ENCODE measurements at regions not wholly inside any gene's neighbourhood (a gene's known extent, or its start where the extent isn't known, plus 50 kb on each side); places are given as distances from the start of the nearest gene placed in this dataset.
A peak's percentile ranks its signal among the peaks of the same experiment; 100 is the strongest.

GRCh38 chr14:53523226-53523625 lies 370.1 kb upstream of the DDHD1 start:
- no peak for TF ChIP-seq CTCF (IDR thresholded peaks at IDR 0.05)
- intact Hi-C loops (cut with DNase I): no loop called here
- H3K9me3 ChIP-seq: no peaks in the 10 kb centered on the region
- no peak for DNase-seq
- no peak overlapping the region for H3K27ac ChIP-seq
- no peaks in the 10 kb centered on the region for H3K4me1 ChIP-seq
- no peaks in the 10 kb centered on the region for H3K36me3 ChIP-seq
- H3K4me3 ChIP-seq: no peak overlapping the region
- no peaks in the 10 kb centered on the region for H3K27me3 ChIP-seq
- no peak overlapping the region for H3K9ac ChIP-seq (ENCODE audit: low read depth in 2 of 2, low read length in 2 of 2)

GRCh38 chr14:53520078-53520928 lies 367.2 kb upstream of the DDHD1 start:
- Histone ChIP-seq H3K4me3 (no peak overlapping the region), H3K27me3 (no peaks in the 10 kb centered on the region), H3K9me3 (no peaks in the 10 kb centered on the region), H3K36me3 (no peaks in the 10 kb centered on the region), H3K27ac (no peak overlapping the region), H3K4me1 (no peaks in the 10 kb centered on the region), H3K9ac (ENCODE audit: low read depth in 2 of 2, low read length in 2 of 2) (no peak overlapping the region)
- intact Hi-C loops (cut with DNase I): no loop called here
- no peak for TF ChIP-seq CTCF (IDR thresholded peaks at IDR 0.05)
- DNase-seq: no peak

- TF ChIP-seq CTCF (IDR thresholded peaks at IDR 0.05): no peak
- H3K9me3 ChIP-seq: no peaks in the 10 kb centered on the region
- intact Hi-C loops (cut with DNase I): no loop called here
These were observed 366.0 kb upstream of the DDHD1 start for GRCh38 chr14:53519137-53519536.

GRCh38 chr14:53517270-53517960 lies 364.3 kb upstream of the DDHD1 start:
- H3K9ac ChIP-seq (ENCODE audit: low read depth in 2 of 2, low read length in 2 of 2): no peak overlapping the region
- no peak for DNase-seq
- no peaks in the 10 kb centered on the region for H3K9me3 ChIP-seq
- H3K27ac ChIP-seq: no peak overlapping the region
- H3K36me3 ChIP-seq: no peaks in the 10 kb centered on the region
- H3K4me3 ChIP-seq: no peak overlapping the region
- H3K27me3 ChIP-seq: no peaks in the 10 kb centered on the region
- no peak for TF ChIP-seq CTCF (IDR thresholded peaks at IDR 0.05)
- intact Hi-C loops (cut with DNase I): no loop called here
- H3K4me1 ChIP-seq: no peaks in the 10 kb centered on the region

More at GRCh38 chr14:53519137-53519536, 366.0 kb upstream of the DDHD1 start:
- no peaks in the 10 kb centered on the region for H3K27me3 ChIP-seq
- DNase-seq: no peak
- H3K4me3 ChIP-seq: no peak overlapping the region
- H3K36me3 ChIP-seq: no peaks in the 10 kb centered on the region
- H3K9ac ChIP-seq (ENCODE audit: low read depth in 2 of 2, low read length in 2 of 2): no peak overlapping the region
- no peaks in the 10 kb centered on the region for H3K4me1 ChIP-seq
- no peak overlapping the region for H3K27ac ChIP-seq

- Histone ChIP-seq H3K9me3 (no peaks in the 10 kb centered on the region), H3K4me3 (no peak overlapping the region), H3K36me3 (no peaks in the 10 kb centered on the region), H3K9ac (ENCODE audit: low read depth in 2 of 2, low read length in 2 of 2) (no peak overlapping the region), H3K4me1 (no peaks in the 10 kb centered on the region), H3K27me3 (no peaks in the 10 kb centered on the region), H3K27ac (peak overlapping the region; percentile 24)
- intact Hi-C loops (cut with DNase I): no loop called here
- DNase-seq: no peak
- TF ChIP-seq CTCF (IDR thresholded peaks at IDR 0.05): no peak
These were observed 363.2 kb upstream of the DDHD1 start for GRCh38 chr14:53516261-53516774.

Measured in colonic mucosa (tissue), 4 donors.